ENCODE measurements at regions not wholly inside any gene's neighbourhood (a gene's known extent, or its start where the extent isn't known, plus 50 kb on each side); places are given as distances from the start of the nearest gene placed in this dataset.

DNA sequence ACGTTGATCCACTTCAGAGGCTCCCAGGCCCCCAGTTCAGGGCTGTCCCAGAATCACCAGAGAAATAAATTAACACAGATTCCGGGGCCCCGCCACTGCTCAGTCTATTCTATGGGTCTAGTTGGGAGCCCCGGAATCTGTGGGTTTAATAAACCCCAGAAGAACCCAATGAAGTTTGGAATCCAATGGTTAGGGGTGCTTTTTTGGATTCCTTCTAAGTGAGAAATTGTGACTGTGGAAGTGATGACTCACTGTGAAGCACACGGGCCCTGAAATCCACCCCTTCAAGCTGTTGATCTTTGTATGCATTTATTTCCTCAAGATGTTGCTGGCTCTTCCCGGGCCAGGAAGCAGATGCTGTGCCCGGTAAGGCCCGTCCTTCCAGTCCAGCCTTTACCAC lies 57.3 kb upstream of the SLC28A3 start:
- TF ChIP-seq, protein P1, sequence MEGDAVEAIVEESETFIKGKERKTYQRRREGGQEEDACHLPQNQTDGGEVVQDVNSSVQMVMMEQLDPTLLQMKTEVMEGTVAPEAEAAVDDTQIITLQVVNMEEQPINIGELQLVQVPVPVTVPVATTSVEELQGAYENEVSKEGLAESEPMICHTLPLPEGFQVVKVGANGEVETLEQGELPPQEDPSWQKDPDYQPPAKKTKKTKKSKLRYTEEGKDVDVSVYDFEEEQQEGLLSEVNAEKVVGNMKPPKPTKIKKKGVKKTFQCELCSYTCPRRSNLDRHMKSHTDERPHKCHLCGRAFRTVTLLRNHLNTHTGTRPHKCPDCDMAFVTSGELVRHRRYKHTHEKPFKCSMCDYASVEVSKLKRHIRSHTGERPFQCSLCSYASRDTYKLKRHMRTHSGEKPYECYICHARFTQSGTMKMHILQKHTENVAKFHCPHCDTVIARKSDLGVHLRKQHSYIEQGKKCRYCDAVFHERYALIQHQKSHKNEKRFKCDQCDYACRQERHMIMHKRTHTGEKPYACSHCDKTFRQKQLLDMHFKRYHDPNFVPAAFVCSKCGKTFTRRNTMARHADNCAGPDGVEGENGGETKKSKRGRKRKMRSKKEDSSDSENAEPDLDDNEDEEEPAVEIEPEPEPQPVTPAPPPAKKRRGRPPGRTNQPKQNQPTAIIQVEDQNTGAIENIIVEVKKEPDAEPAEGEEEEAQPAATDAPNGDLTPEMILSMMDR (IDR thresholded peaks at IDR 0.05 in 2 of 3, conservative IDR thresholded peaks at IDR 0.05 in 1 of 3; ENCODE audit: borderline replicate concordance in 1 of 3, insufficient read depth in 1 of 3, low read depth in 2 of 3, low read length in 2 of 3), result no peak
- no peak for TF ChIP-seq EZH2 (IDR thresholded peaks at IDR 0.05)
- TF ChIP-seq, protein P2, sequence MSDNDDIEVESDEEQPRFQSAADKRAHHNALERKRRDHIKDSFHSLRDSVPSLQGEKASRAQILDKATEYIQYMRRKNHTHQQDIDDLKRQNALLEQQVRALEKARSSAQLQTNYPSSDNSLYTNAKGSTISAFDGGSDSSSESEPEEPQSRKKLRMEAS (IDR thresholded peaks at IDR 0.05), result no peak
- TF ChIP-seq POLR2A (IDR thresholded peaks at IDR 0.05; ENCODE audit: borderline replicate concordance, extremely low read depth, insufficient read depth, insufficient read length), result no peak
- no peak for TF ChIP-seq JUND (IDR thresholded peaks at IDR 0.05)
- no peak for TF ChIP-seq SIN3A (IDR thresholded peaks at IDR 0.05; ENCODE audit: low read depth)
- TF ChIP-seq ZNF274 (IDR thresholded peaks at IDR 0.05; ENCODE audit: low read depth, low read length), result no peak
- TF ChIP-seq TCF7L2 (IDR thresholded peaks at IDR 0.05; ENCODE audit: borderline replicate concordance, extremely low read depth, insufficient read depth, insufficient read length), result no peak
- TF ChIP-seq SRF (IDR thresholded peaks at IDR 0.05; ENCODE audit: low read depth), result no peak

Measured in HCT116 (cell line).